ENCODE measurements at regions not wholly inside any gene's neighbourhood (a gene's known extent, or its start where the extent isn't known, plus 50 kb on each side); places are given as distances from the start of the nearest gene placed in this dataset.
A peak's percentile ranks its signal among the peaks of the same experiment; 100 is the strongest.

DNA sequence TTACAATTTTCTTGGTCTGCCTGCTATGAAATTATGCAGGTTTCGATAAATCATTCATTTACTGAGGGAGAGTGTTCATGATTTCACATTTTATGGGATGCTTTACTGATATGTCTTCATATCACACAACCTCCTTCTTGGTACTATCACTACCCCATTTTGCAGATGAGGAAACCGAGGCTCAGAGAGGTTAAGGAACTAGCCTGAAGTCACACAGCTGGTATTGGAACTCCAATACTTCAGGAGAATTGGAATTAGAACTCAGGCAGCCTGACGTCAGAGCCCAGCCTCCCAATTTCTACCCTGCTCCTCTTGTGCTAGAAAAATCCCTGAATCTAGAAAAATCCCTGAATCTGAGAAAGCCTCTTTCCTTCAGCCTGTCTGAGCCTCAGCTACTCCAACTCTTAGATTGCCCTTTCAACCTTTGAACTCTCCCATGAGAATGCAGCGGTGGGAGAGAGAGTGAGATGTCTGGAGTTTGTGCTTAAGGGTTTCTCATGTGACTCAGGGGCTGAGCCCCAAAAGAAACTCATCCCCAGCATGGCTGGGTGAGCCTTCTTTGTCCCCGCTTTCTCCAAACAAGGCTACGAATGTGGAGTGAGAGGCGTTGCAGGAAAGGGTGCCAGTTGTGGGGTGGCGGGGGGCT is 50.8 kb upstream of the IFNLR1 start:
- ChIA-PET CTCF (no interaction called here), POLR2A (no interaction called here)
- no peak overlapping the region for H3K4me3 Mint-ChIP-seq
- no peaks in the 10 kb centered on the region for H3K36me3 Mint-ChIP-seq
- peak overlapping the region; percentile 64; the same call in 1 of the 2 replicates for H3K27ac Mint-ChIP-seq
- H3K27me3 Mint-ChIP-seq (ENCODE audit: low read depth), result no peaks in the 10 kb centered on the region
- ATAC-seq (no peak), DNase-seq (ENCODE audit: low spot score) (no peak)
- no peak for TF ChIP-seq ESRRA (CRISPR knock-in tag; IDR thresholded peaks at IDR 0.05; ENCODE audit: borderline replicate concordance)
- TF ChIP-seq, protein P1, sequence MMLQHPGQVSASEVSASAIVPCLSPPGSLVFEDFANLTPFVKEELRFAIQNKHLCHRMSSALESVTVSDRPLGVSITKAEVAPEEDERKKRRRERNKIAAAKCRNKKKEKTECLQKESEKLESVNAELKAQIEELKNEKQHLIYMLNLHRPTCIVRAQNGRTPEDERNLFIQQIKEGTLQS (CRISPR knock-in tag; conservative IDR thresholded peaks at IDR 0.05), result no peak
- no peak for TF ChIP-seq ZNF317 (CRISPR knock-in tag; IDR thresholded peaks at IDR 0.05; ENCODE audit: borderline replicate concordance, low read depth)
- TF ChIP-seq, protein P2, sequence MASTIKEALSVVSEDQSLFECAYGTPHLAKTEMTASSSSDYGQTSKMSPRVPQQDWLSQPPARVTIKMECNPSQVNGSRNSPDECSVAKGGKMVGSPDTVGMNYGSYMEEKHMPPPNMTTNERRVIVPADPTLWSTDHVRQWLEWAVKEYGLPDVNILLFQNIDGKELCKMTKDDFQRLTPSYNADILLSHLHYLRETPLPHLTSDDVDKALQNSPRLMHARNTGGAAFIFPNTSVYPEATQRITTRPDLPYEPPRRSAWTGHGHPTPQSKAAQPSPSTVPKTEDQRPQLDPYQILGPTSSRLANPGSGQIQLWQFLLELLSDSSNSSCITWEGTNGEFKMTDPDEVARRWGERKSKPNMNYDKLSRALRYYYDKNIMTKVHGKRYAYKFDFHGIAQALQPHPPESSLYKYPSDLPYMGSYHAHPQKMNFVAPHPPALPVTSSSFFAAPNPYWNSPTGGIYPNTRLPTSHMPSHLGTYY (CRISPR knock-in tag; IDR thresholded peaks at IDR 0.05), result no peak
- TF ChIP-seq EMX1 (CRISPR knock-in tag; IDR thresholded peaks at IDR 0.05), result no peak
- no peak for TF ChIP-seq ZNF671 (CRISPR knock-in tag; IDR thresholded peaks at IDR 0.05)
- H3K4me1 Mint-ChIP-seq, result peaks cover 19% of the 10 kb centered on the region
- peaks cover 10% of the 10 kb centered on the region for H3K9me3 Mint-ChIP-seq

DNA sequence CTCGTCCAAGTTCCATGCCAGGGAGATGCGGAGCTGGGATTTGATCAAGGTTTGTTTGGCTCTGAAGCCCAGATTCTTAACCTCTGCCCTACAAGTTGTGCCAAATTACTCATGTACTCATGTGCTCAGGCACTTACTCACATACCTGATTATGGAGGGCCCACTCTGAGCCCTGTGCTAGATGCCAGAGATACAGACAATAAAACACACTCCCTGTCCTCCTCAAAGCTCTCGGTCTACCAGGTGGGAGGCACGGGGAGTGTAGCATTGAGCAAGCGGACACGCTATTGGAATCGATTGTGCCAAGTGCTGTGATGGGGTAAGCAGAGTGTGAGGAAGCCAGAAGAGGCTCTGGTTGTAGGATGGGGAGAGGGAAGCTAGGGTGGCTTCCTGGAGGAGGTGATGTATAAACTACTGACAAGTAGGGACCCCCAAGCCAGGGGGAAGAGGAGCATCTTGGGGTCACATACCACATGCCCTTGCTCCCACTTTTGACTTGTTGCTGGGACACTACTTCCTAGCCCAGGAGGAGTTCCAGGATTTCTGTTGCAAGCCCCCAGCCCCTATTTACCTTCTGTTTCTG is 49.8 kb upstream of the IFNLR1 start:
- POLR2A ChIA-PET, result no interaction called here
- H3K9me3 Mint-ChIP-seq, result peaks cover 10% of the 10 kb centered on the region
- H3K27me3 Mint-ChIP-seq (ENCODE audit: low read depth), result no peaks in the 10 kb centered on the region
- peaks cover 19% of the 10 kb centered on the region for H3K4me1 Mint-ChIP-seq
- H3K27ac Mint-ChIP-seq, result no peak overlapping the region
- no peaks in the 10 kb centered on the region for H3K36me3 Mint-ChIP-seq
- no peak for ATAC-seq
- no peak overlapping the region for H3K4me3 Mint-ChIP-seq
- CTCF ChIA-PET, result interaction anchor here (1.0 to 1.4 kb wide), 2 partner anchors 72 to 155 kb away, joined by 3 to 6 read pairs; no protein-coding TSS in a partner anchor
- no peak for DNase-seq (ENCODE audit: low spot score)
- TF ChIP-seq, protein P3, sequence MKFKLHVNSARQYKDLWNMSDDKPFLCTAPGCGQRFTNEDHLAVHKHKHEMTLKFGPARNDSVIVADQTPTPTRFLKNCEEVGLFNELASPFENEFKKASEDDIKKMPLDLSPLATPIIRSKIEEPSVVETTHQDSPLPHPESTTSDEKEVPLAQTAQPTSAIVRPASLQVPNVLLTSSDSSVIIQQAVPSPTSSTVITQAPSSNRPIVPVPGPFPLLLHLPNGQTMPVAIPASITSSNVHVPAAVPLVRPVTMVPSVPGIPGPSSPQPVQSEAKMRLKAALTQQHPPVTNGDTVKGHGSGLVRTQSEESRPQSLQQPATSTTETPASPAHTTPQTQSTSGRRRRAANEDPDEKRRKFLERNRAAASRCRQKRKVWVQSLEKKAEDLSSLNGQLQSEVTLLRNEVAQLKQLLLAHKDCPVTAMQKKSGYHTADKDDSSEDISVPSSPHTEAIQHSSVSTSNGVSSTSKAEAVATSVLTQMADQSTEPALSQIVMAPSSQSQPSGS (CRISPR knock-in tag; IDR thresholded peaks at IDR 0.05; ENCODE audit: borderline replicate concordance, low read depth), result no peak
- TF ChIP-seq FOXJ3 (CRISPR knock-in tag; IDR thresholded peaks at IDR 0.05; ENCODE audit: borderline replicate concordance) (no peak), EMX1 (CRISPR knock-in tag; IDR thresholded peaks at IDR 0.05) (no peak), TEAD1 (CRISPR knock-in tag; IDR thresholded peaks at IDR 0.05) (no peak), NR1H2 (CRISPR knock-in tag; IDR thresholded peaks at IDR 0.05) (no peak), NR2C2 (CRISPR knock-in tag; IDR thresholded peaks at IDR 0.05) (no peak)
- TF ChIP-seq, protein P4, sequence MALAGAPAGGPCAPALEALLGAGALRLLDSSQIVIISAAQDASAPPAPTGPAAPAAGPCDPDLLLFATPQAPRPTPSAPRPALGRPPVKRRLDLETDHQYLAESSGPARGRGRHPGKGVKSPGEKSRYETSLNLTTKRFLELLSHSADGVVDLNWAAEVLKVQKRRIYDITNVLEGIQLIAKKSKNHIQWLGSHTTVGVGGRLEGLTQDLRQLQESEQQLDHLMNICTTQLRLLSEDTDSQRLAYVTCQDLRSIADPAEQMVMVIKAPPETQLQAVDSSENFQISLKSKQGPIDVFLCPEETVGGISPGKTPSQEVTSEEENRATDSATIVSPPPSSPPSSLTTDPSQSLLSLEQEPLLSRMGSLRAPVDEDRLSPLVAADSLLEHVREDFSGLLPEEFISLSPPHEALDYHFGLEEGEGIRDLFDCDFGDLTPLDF (CRISPR knock-in tag; IDR thresholded peaks at IDR 0.05), result no peak
- TF ChIP-seq, protein P5, sequence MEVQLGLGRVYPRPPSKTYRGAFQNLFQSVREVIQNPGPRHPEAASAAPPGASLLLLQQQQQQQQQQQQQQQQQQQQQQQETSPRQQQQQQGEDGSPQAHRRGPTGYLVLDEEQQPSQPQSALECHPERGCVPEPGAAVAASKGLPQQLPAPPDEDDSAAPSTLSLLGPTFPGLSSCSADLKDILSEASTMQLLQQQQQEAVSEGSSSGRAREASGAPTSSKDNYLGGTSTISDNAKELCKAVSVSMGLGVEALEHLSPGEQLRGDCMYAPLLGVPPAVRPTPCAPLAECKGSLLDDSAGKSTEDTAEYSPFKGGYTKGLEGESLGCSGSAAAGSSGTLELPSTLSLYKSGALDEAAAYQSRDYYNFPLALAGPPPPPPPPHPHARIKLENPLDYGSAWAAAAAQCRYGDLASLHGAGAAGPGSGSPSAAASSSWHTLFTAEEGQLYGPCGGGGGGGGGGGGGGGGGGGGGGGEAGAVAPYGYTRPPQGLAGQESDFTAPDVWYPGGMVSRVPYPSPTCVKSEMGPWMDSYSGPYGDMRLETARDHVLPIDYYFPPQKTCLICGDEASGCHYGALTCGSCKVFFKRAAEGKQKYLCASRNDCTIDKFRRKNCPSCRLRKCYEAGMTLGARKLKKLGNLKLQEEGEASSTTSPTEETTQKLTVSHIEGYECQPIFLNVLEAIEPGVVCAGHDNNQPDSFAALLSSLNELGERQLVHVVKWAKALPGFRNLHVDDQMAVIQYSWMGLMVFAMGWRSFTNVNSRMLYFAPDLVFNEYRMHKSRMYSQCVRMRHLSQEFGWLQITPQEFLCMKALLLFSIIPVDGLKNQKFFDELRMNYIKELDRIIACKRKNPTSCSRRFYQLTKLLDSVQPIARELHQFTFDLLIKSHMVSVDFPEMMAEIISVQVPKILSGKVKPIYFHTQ (CRISPR knock-in tag; IDR thresholded peaks at IDR 0.05), result no peak
- TF ChIP-seq, protein P6, sequence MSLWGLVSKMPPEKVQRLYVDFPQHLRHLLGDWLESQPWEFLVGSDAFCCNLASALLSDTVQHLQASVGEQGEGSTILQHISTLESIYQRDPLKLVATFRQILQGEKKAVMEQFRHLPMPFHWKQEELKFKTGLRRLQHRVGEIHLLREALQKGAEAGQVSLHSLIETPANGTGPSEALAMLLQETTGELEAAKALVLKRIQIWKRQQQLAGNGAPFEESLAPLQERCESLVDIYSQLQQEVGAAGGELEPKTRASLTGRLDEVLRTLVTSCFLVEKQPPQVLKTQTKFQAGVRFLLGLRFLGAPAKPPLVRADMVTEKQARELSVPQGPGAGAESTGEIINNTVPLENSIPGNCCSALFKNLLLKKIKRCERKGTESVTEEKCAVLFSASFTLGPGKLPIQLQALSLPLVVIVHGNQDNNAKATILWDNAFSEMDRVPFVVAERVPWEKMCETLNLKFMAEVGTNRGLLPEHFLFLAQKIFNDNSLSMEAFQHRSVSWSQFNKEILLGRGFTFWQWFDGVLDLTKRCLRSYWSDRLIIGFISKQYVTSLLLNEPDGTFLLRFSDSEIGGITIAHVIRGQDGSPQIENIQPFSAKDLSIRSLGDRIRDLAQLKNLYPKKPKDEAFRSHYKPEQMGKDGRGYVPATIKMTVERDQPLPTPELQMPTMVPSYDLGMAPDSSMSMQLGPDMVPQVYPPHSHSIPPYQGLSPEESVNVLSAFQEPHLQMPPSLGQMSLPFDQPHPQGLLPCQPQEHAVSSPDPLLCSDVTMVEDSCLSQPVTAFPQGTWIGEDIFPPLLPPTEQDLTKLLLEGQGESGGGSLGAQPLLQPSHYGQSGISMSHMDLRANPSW (CRISPR knock-in tag; conservative IDR thresholded peaks at IDR 0.05; ENCODE audit: low read depth), result no peak
- TF ChIP-seq, protein P7, sequence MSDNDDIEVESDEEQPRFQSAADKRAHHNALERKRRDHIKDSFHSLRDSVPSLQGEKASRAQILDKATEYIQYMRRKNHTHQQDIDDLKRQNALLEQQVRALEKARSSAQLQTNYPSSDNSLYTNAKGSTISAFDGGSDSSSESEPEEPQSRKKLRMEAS (CRISPR knock-in tag; IDR thresholded peaks at IDR 0.05), result no peak
- TF ChIP-seq, protein P8, sequence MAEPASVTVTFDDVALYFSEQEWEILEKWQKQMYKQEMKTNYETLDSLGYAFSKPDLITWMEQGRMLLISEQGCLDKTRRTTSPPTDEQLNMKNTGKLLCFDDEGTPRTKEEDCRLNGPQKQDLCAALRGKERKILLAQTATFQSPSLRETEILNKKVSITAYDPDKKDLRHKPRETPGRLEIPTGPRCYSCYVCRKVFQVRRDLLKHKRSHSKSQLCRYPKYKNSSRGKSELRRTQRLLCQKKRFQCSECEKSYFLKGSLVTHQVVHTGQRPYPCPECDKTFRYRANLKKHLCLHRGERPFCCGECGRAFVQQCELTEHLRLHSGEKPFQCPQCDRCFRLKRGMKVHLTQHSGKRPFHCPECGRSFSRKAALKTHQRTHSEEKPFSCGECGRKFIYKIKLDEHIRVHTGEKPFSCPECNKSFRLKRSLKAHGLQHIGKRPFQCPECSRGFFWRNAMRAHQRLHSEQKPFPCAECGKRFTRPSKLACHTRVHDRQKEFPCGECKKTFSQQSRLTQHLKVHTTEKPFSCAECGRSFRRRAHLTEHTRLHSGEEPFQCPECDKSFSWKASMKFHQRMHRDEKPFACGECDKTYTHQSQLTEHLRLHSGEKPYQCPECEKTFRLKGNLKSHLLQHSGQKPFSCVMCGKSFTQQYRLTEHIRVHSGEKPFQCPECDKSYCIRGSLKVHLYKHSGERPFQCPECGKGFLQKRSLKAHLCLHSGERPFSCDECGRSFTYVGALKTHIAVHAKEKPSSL (CRISPR knock-in tag; conservative IDR thresholded peaks at IDR 0.05), result no peak

All from WTC11 (cell line).